ENCODE measurements at regions not wholly inside any gene's neighbourhood (a gene's known extent, or its start where the extent isn't known, plus 50 kb on each side); places are given as distances from the start of the nearest gene placed in this dataset.

DNA sequence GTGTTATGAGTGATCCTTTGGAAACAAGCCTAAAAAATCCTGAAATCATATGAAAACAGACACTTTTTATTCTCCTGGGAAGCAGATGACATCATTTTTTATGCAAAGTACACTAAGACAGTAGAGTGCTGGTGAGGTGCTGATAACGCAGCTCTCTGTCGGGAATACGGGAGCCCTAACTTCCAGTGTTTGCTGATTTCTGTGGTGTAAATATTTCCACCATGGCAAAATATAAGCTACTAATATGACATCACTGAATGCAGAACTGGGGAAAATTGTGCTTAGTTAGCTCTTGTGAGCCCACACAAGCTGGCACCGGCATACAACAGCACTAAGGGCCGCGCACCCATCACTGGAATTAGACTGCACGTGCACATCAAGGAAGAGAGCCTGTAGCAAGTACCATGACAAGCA is 82.6 kb downstream of the FAM76B start:
- POLR2A ChIA-PET = interaction anchor here (0.8 to 2.9 kb wide), 2 partner anchors 9 to 475 kb away, joined by 3 to 31 read pairs; partner anchors contain the start of gene SESN3
- 92% methylated on average over 6 of the region's 7 CpGs for WGBS (ENCODE audit: insufficient coverage)
- Histone ChIP-seq H3K4me2 (replicated peaks; ENCODE audit: low read depth, low read length, poor library complexity, severe bottlenecking) (no peak overlapping the region), H4K20me1 (ENCODE audit: control insufficient read depth, insufficient read depth, low read length, poor library complexity, severe bottlenecking) (no peaks in the 10 kb centered on the region), H3K4me1 (ENCODE audit: control insufficient read depth in 2 of 2, insufficient read depth in 2 of 2, low read length in 2 of 2) (peaks cover 35 to 36% of the 10 kb centered on the region in 2 donors), H3K27ac (ENCODE audit: low read length in 2 of 2) (no peak overlapping the region), H3K36me3 (replicated peaks in 1 of 2; ENCODE audit: control extremely low read depth in 1 of 2, control insufficient read depth in 1 of 2, extremely low read depth in 1 of 2, insufficient read depth in 2 of 2, low read length in 1 of 2) (no peaks in the 10 kb centered on the region), H3K27me3 (replicated peaks in 1 of 4; ENCODE audit: control extremely low read depth in 1 of 4, control insufficient read depth in 3 of 4, insufficient read depth in 4 of 4, low read length in 3 of 4) (no peaks in the 10 kb centered on the region), H3K9ac (ENCODE audit: low read length) (no peak overlapping the region), H2AFZ (ENCODE audit: insufficient read depth, low read depth, low read length, poor library complexity, severe bottlenecking) (no peak overlapping the region), H3K9me3 (ENCODE audit: control extremely low read depth in 1 of 3, control insufficient read depth in 2 of 3, insufficient read depth in 1 of 3, low read length in 2 of 3) (no peaks in the 10 kb centered on the region), H3K4me3 (ENCODE audit: control extremely low read depth in 1 of 5, extremely low read depth in 1 of 5, insufficient read depth in 1 of 5, low read depth in 2 of 5, low read length in 4 of 5) (no peak overlapping the region), H3K79me2 (ENCODE audit: control insufficient read depth, insufficient read depth, low read length) (no peaks in the 10 kb centered on the region)
- H3K27ac Mint-ChIP-seq = peak overlapping the region; percentile 71
- no peak overlapping the region for H3K4me3 Mint-ChIP-seq
- H3K4me1 Mint-ChIP-seq = peaks cover 32% of the 10 kb centered on the region
- ATAC-seq (ENCODE audit: low read depth) (no peak), DNase-seq (no peak)
- no peaks in the 10 kb centered on the region for H3K27me3 Mint-ChIP-seq
- no peaks in the 10 kb centered on the region for H3K9me3 Mint-ChIP-seq (ENCODE audit: insufficient read depth)
- CTCF ChIA-PET = interaction anchor here (0.8 to 8.8 kb wide), 16 partner anchors 11 to 640 kb away, joined by 3 to 169 read pairs (median 19); partner anchors contain the start of genes SESN3 and SRSF8
- TF ChIP-seq, protein P1, sequence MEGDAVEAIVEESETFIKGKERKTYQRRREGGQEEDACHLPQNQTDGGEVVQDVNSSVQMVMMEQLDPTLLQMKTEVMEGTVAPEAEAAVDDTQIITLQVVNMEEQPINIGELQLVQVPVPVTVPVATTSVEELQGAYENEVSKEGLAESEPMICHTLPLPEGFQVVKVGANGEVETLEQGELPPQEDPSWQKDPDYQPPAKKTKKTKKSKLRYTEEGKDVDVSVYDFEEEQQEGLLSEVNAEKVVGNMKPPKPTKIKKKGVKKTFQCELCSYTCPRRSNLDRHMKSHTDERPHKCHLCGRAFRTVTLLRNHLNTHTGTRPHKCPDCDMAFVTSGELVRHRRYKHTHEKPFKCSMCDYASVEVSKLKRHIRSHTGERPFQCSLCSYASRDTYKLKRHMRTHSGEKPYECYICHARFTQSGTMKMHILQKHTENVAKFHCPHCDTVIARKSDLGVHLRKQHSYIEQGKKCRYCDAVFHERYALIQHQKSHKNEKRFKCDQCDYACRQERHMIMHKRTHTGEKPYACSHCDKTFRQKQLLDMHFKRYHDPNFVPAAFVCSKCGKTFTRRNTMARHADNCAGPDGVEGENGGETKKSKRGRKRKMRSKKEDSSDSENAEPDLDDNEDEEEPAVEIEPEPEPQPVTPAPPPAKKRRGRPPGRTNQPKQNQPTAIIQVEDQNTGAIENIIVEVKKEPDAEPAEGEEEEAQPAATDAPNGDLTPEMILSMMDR (IDR thresholded peaks at IDR 0.05) = no peak
- TF ChIP-seq EZH2 (IDR thresholded peaks at IDR 0.05; ENCODE audit: borderline replicate concordance, insufficient read depth, low read depth, low read length, poor library complexity, severe bottlenecking) = no peak
- intact Hi-C loops (cut with micrococcal nuclease) = loop anchor here (5.0 kb wide), 1 partner anchor 370 kb away; no protein-coding TSS in a partner anchor

DNA sequence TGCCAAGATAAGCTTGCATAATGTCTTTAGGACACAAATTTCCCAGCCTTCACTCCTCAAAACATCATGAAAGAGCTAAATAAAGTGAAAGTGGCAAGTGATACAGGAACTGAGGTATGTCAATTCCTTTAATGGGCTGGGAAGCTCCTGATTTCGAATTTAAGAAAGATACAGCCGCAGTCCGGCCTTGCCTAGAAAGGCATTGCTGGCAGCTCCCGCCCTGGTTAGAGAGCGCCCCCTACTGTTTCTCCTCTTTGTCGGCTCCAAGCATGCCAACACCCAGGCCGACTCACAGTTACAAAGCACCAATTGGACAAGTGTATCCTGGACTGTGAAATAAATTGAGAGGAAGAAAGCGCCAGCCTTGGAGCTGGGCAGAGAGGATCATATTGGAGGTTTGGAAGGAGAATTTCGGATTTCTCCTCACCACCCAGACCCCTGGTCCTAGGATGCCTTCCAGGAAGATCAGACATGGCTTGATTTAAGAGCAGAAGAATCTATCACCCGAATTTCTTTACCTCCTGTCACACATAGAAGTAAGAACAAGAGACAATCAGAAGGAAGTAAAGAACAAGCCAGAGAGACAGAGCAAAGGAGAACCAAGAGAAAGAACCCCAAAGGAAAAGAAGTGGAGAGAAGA is 84.0 kb downstream of the FAM76B start:
- no peaks in the 10 kb centered on the region for H3K27me3 ChIP-seq (replicated peaks in 1 of 4; ENCODE audit: control extremely low read depth in 1 of 4, control insufficient read depth in 3 of 4, insufficient read depth in 4 of 4, low read length in 3 of 4)
- peak overlapping the region; percentile 74 for H2AFZ ChIP-seq (ENCODE audit: insufficient read depth, low read depth, low read length, poor library complexity, severe bottlenecking)
- ChIA-PET POLR2A (interaction anchor here (0.6 to 2.9 kb wide), 7 partner anchors 10 to 549 kb away, joined by 3 to 31 read pairs (median 5); partner anchors contain the start of gene SESN3), CTCF (interaction anchor here (0.6 to 8.8 kb wide), 94 partner anchors 10 to 638 kb away, joined by 3 to 169 read pairs (median 4); partner anchors contain the start of genes SESN3 and SRSF8)
- H3K9ac ChIP-seq (ENCODE audit: low read length) = no peak overlapping the region
- H3K27ac ChIP-seq (ENCODE audit: low read length in 2 of 2) = peak overlapping the region; percentile 14 to 68
- no peak overlapping the region for H3K4me3 ChIP-seq (ENCODE audit: control extremely low read depth in 1 of 5, extremely low read depth in 1 of 5, insufficient read depth in 1 of 5, low read depth in 2 of 5, low read length in 4 of 5)
- Mint-ChIP-seq H3K4me1 (peaks cover 27% of the 10 kb centered on the region), H3K4me3 (no peak overlapping the region), H3K27ac (no peak overlapping the region), H3K9me3 (ENCODE audit: insufficient read depth) (no peaks in the 10 kb centered on the region), H3K27me3 (no peaks in the 10 kb centered on the region)
- H3K4me1 ChIP-seq (ENCODE audit: control insufficient read depth in 2 of 2, insufficient read depth in 2 of 2, low read length in 2 of 2) = peaks cover 28 to 30% of the 10 kb centered on the region in 2 donors
- no peaks in the 10 kb centered on the region for H3K9me3 ChIP-seq (ENCODE audit: control extremely low read depth in 1 of 3, control insufficient read depth in 2 of 3, insufficient read depth in 1 of 3, low read length in 2 of 3)
- no peaks in the 10 kb centered on the region for H3K36me3 ChIP-seq (replicated peaks in 1 of 2; ENCODE audit: control extremely low read depth in 1 of 2, control insufficient read depth in 1 of 2, extremely low read depth in 1 of 2, insufficient read depth in 2 of 2, low read length in 1 of 2)
- ATAC-seq (ENCODE audit: low read depth) (peak; percentile 90), DNase-seq (peak; percentile 91)
- TF ChIP-seq, protein P1 (IDR thresholded peaks at IDR 0.05) = peak; percentile 91
- no peak for TF ChIP-seq EZH2 (IDR thresholded peaks at IDR 0.05; ENCODE audit: borderline replicate concordance, insufficient read depth, low read depth, low read length, poor library complexity, severe bottlenecking)
- no peaks in the 10 kb centered on the region for H4K20me1 ChIP-seq (ENCODE audit: control insufficient read depth, insufficient read depth, low read length, poor library complexity, severe bottlenecking)
- peak overlapping the region; percentile 45 for H3K4me2 ChIP-seq (replicated peaks; ENCODE audit: low read depth, low read length, poor library complexity, severe bottlenecking)
- 3% methylated on average over 4 of the region's 10 CpGs for WGBS (ENCODE audit: insufficient coverage)
- intact Hi-C loops (cut with micrococcal nuclease) = loop anchor here (1.0 to 5.0 kb wide), 5 partner anchors 10 to 554 kb away; partner anchors contain the start of gene SESN3
- no peaks in the 10 kb centered on the region for H3K79me2 ChIP-seq (ENCODE audit: control insufficient read depth, insufficient read depth, low read length)

Measured in B cell (primary cell).